HepG2 (cell line): ENCODE measurements at regions not wholly inside any gene's neighbourhood (a gene's known extent, or its start where the extent isn't known, plus 50 kb on each side); places are given as distances from the start of the nearest gene placed in this dataset.

Experiments used
- ATAC-seq: fragments of 200-7000 bp; cut with Tn5 transposase; 3 replicates; pipeline ENCODE4 v1.9.1; 2020; ENCODE audit warnings: mild to moderate bottlenecking, moderate library complexity
- BruUV-seq: library from RNA; stranded (reverse); fragments of 400-500 nt; replicated peaks from 2 replicates; lab custom pipeline; 2021; lab: Mats Ljungman, UMichigan
- CTCF ChIA-PET: fragments of 300-600 bp; formaldehyde crosslinking; extraction: SDS; loops from one replicate; lab custom pipeline; 2021; ENCODE audit warnings: low total read pairs, inconsistent platforms, low intra/inter-chr PET ratio; lab: Yijun Ruan, JAX
- POLR2A ChIA-PET: fragments of 350-600 bp; sonication (Branson Sonifier 250); formaldehyde crosslinking; loops from one replicate; lab custom pipeline; 2020; ENCODE audit warnings: antibody characterized with exemption, inconsistent platforms; lab: Yijun Ruan, JAX
- DNase-seq: peaks from one replicate; pipeline ENCODE4 v3.0.0-alpha.2; 2015; ENCODE audit warnings: low spot score
- FAIRE-seq: peaks from 3 replicates; lab custom pipeline; 2011; peaks lifted over from hg19 to GRCh38; lab: Jason Lieb, UNC
- H2AFZ ChIP-seq: one replicate; pipeline ENCODE4 v1.6.1; 2011; ENCODE audit warnings: low read length, inconsistent platforms
- H3K27ac ChIP-seq: fragments of 300-600 bp; 3 replicates; pipeline ENCODE4 v1.8.0; 2011; ENCODE audit warnings: mixed run types, mild to moderate bottlenecking, mixed read lengths, low read length, inconsistent platforms; ENCODE audit not compliant: insufficient read depth; ENCODE audit errors: extremely low read length
- H3K27me3 ChIP-seq, 2 experiments: fragments of 200-600 bp in 1 of 2; 2 replicates in 1 of 2; 3 replicates in 1 of 2; pipeline versions ENCODE4 v1.6.0 to v1.8.0; 2011; ENCODE audit warnings: low read length in 2 of 2, mild to moderate bottlenecking in 2 of 2, moderate library complexity in 2 of 2, inconsistent platforms in 1 of 2; ENCODE audit not compliant: insufficient read depth in 2 of 2, control insufficient read depth in 1 of 2
- H3K36me3 ChIP-seq, 2 experiments: fragments of 200-600 bp in 1 of 2; replicated peaks in 1 of 2; 2 replicates in 1 of 2; 3 replicates in 1 of 2; pipeline versions ENCODE4 v1.5.1 to v1.8.0; 2011; ENCODE audit warnings: low read length in 2 of 2, inconsistent platforms in 1 of 2; ENCODE audit not compliant: insufficient read depth in 2 of 2, control insufficient read depth in 1 of 2
- H3K4me1 ChIP-seq: 2 replicates; pipeline ENCODE4 v1.5.1; 2012; ENCODE audit warnings: low read length, inconsistent platforms; ENCODE audit not compliant: insufficient read depth
- H3K4me2 ChIP-seq: 2 replicates; pipeline ENCODE4 v1.6.0; 2011; ENCODE audit warnings: low read depth, low read length, inconsistent platforms
- H3K4me3 ChIP-seq, 3 experiments: fragments of 200-600 bp in 1 of 3; sonication (generic), shearing (Covaris generic) in 1 of 3; replicated peaks in 1 of 3; 2 replicates each; pipeline ENCODE4 v1.5.1; 2011 to 2016; ENCODE audit warnings: low read length in 3 of 3, inconsistent platforms in 2 of 3, low read depth in 2 of 3, mild to moderate bottlenecking in 2 of 3, control low read depth in 1 of 3, mixed read lengths in 1 of 3; ENCODE audit not compliant: insufficient read depth in 1 of 3
- H3K79me2 ChIP-seq: one replicate; pipeline ENCODE4 v1.6.1; 2011; ENCODE audit warnings: low read length, inconsistent platforms; ENCODE audit not compliant: insufficient read depth
- H3K9ac ChIP-seq: 2 replicates; pipeline ENCODE4 v1.6.0; 2011; ENCODE audit warnings: mild to moderate bottlenecking, low read depth, low read length, inconsistent platforms; ENCODE audit not compliant: insufficient read depth
- H3K9me3 ChIP-seq: 2 replicates; pipeline ENCODE4 v1.5.1; 2012; ENCODE audit warnings: mild to moderate bottlenecking, low read length
- H4K20me1 ChIP-seq: 2 replicates; pipeline ENCODE4 v1.6.0; 2011; ENCODE audit warnings: inconsistent platforms, mild to moderate bottlenecking, low read length, moderate library complexity; ENCODE audit not compliant: insufficient read depth
- GFI1 ChIP-seq: sonication (generic); formaldehyde crosslinking; IDR thresholded peaks from 2 replicates; pipeline ENCODE4 v1.5.0; 2020; ENCODE audit warnings: missing genetic modification reagents, mild to moderate bottlenecking, borderline replicate concordance
- RAD51 ChIP-seq: fragments of 450-650 bp; IDR thresholded peaks from 2 replicates; pipeline ENCODE4 v1.6.1; 2016; ENCODE audit warnings: borderline replicate concordance
- ZFP82 ChIP-seq: sonication (generic); formaldehyde crosslinking; IDR thresholded peaks from 2 replicates; pipeline ENCODE4 v1.5.1; 2020; ENCODE audit warnings: mild to moderate bottlenecking, missing genetic modification reagents, borderline replicate concordance
- ZNF333 ChIP-seq: sonication (generic); formaldehyde crosslinking; IDR thresholded peaks from 2 replicates; pipeline ENCODE4 v1.4.0; 2020; ENCODE audit warnings: mild to moderate bottlenecking, missing genetic modification reagents, borderline replicate concordance
- ZNF335 ChIP-seq: sonication (generic); formaldehyde crosslinking; IDR thresholded peaks from 2 replicates; pipeline ENCODE4 v1.4.0; 2020; ENCODE audit warnings: missing genetic modification reagents
- ZNF496 ChIP-seq: sonication (generic); formaldehyde crosslinking; IDR thresholded peaks from 2 replicates; pipeline ENCODE4 v1.8.1; 2023; ENCODE audit warnings: mild to moderate bottlenecking, moderate library complexity, missing genetic modification reagents; ENCODE audit not compliant: insufficient replicate concordance
- WGBS: methylation state at CpG from one replicate; pipeline ENCODE4 v1.1.6; 2017; ENCODE audit warnings: low lambda C conversion rate; 5-methylcytosine and 5-hydroxymethylcytosine counted together
- in situ Hi-C: cut with HindIII; loops from 2 replicates; pipeline ENCODE4 v1.10.0; 2017; ENCODE audit warnings: low pct_unique_long_range_greater_than_20kb; ENCODE audit not compliant: extremely low pct_ligation_motif_present
- intact Hi-C: fragments of 100-400 bp; cut with micrococcal nuclease; formaldehyde crosslinking; loops from one replicate; pipeline ENCODE4 v1.10.0; 2022; ENCODE audit not compliant: unreplicated experiment
- TF ChIP-seq, protein P1 (sequence below), 2 experiments: sonication (generic) in 1 of 2; formaldehyde crosslinking in 1 of 2; IDR thresholded peaks; 2 replicates each; pipeline versions ENCODE4 v1.5.1 to v1.6.1; 2011 to 2020; ENCODE audit warnings: borderline replicate concordance in 1 of 2, low read depth in 1 of 2, low read length in 1 of 2, mild to moderate bottlenecking in 1 of 2, missing genetic modification reagents in 1 of 2, moderate library complexity in 1 of 2
- TF ChIP-seq, protein P2 (sequence below): sonication (generic); formaldehyde crosslinking; conservative IDR thresholded peaks from 2 replicates; pipeline ENCODE4 v1.8.0; 2022; ENCODE audit warnings: low read depth, missing genetic modification reagents
- TF ChIP-seq, protein P3 (sequence below): sonication (generic); IDR thresholded peaks from 2 replicates; pipeline ENCODE4 v1.6.1; 2016; ENCODE audit warnings: low read depth, borderline replicate concordance
- TF ChIP-seq, protein P4 (sequence below): sonication (generic); formaldehyde crosslinking; IDR thresholded peaks from 2 replicates; pipeline ENCODE4 v1.8.1; 2022; ENCODE audit warnings: low read depth, mild to moderate bottlenecking, missing genetic modification reagents

DNA sequence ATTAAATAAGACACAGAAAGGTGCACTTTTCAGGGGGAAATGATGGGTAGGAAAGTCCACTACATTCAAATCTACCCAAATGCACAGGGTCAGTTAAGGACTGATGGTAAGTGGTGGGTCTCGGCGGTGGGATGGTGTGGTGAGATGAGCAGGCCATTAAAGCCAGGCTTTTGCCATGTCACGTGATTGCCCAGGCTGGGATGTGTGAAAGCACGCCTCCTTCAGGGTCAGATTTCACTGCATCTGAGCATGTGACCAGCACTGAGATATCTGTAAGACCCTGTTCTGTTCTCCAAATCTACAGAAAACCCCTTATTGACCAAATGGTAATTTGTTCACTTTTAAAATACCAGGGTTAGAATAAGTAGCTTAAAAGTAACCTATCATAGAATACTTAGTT, 301.5 kb downstream of the MEX3B start:
- no peak for FAIRE-seq
- in situ Hi-C loops: no loop called here
- 77% methylated on average over 2 of the region's 4 CpGs for WGBS
- TF ChIP-seq, protein P1, sequence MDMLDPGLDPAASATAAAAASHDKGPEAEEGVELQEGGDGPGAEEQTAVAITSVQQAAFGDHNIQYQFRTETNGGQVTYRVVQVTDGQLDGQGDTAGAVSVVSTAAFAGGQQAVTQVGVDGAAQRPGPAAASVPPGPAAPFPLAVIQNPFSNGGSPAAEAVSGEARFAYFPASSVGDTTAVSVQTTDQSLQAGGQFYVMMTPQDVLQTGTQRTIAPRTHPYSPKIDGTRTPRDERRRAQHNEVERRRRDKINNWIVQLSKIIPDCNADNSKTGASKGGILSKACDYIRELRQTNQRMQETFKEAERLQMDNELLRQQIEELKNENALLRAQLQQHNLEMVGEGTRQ (IDR thresholded peaks at IDR 0.05; ENCODE audit: low read depth, low read length): peak; percentile 40; the same call in 1 of the 2 replicates
- TF ChIP-seq, protein P1 (CRISPR knock-in tag; IDR thresholded peaks at IDR 0.05; ENCODE audit: borderline replicate concordance): no peak
- TF ChIP-seq RAD51: peak; percentile 72; the same call in 1 of the 2 replicates
- TF ChIP-seq, protein P2, sequence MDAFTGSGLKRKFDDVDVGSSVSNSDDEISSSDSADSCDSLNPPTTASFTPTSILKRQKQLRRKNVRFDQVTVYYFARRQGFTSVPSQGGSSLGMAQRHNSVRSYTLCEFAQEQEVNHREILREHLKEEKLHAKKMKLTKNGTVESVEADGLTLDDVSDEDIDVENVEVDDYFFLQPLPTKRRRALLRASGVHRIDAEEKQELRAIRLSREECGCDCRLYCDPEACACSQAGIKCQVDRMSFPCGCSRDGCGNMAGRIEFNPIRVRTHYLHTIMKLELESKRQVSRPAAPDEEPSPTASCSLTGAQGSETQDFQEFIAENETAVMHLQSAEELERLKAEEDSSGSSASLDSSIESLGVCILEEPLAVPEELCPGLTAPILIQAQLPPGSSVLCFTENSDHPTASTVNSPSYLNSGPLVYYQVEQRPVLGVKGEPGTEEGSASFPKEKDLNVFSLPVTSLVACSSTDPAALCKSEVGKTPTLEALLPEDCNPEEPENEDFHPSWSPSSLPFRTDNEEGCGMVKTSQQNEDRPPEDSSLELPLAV: no peak
- TF ChIP-seq ZNF335 (CRISPR knock-in tag): no peak
- no peaks in the 10 kb centered on the region for H3K79me2 ChIP-seq
- H3K4me1 ChIP-seq: no peaks in the 10 kb centered on the region
- BruUV-seq: no TSS peak
- no peaks in the 10 kb centered on the region for H3K9me3 ChIP-seq
- H2AFZ ChIP-seq: no peak overlapping the region
- no peak overlapping the region for H3K4me3 ChIP-seq
- H3K27me3 ChIP-seq: no peaks in the 10 kb centered on the region
- ATAC-seq: no peak
- no peak overlapping the region for H3K27ac ChIP-seq
- H4K20me1 ChIP-seq: no peaks in the 10 kb centered on the region
- POLR2A ChIA-PET: no interaction called here
- intact Hi-C loops: no loop called here
- no peak overlapping the region for H3K9ac ChIP-seq
- CTCF ChIA-PET: no interaction called here
- no peaks in the 10 kb centered on the region for H3K36me3 ChIP-seq
- H3K4me2 ChIP-seq: no peak overlapping the region
- no peak for DNase-seq

DNA sequence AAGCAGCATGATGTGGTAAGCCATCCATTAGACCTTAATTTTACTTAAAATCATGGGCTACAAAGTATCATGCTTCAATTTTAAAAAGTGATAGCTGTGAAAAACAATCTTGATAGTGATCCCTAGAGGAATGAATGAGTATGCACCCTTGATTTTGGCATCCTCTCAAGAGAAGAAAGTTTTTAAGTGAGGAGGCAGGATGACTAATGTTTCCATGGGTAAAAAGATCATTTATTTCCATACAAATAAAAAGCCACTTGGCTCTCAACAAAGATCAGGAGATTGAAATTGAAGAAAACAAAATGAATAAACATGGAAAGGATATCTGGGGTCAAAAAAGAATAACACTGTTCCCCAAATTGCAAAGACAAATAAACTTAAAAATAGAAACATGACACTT, 305.4 kb downstream of the MEX3B start:
- DNase-seq: no peak
- TF ChIP-seq GFI1 (CRISPR knock-in tag): no peak
- no peak for TF ChIP-seq ZNF333
- TF ChIP-seq, protein P3, sequence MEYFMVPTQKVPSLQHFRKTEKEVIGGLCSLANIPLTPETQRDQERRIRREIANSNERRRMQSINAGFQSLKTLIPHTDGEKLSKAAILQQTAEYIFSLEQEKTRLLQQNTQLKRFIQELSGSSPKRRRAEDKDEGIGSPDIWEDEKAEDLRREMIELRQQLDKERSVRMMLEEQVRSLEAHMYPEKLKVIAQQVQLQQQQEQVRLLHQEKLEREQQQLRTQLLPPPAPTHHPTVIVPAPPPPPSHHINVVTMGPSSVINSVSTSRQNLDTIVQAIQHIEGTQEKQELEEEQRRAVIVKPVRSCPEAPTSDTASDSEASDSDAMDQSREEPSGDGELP: no peak
- TF ChIP-seq ZFP82 (CRISPR knock-in tag): no peak
- no peak for TF ChIP-seq ZNF496 (CRISPR knock-in tag)
- TF ChIP-seq, protein P4, sequence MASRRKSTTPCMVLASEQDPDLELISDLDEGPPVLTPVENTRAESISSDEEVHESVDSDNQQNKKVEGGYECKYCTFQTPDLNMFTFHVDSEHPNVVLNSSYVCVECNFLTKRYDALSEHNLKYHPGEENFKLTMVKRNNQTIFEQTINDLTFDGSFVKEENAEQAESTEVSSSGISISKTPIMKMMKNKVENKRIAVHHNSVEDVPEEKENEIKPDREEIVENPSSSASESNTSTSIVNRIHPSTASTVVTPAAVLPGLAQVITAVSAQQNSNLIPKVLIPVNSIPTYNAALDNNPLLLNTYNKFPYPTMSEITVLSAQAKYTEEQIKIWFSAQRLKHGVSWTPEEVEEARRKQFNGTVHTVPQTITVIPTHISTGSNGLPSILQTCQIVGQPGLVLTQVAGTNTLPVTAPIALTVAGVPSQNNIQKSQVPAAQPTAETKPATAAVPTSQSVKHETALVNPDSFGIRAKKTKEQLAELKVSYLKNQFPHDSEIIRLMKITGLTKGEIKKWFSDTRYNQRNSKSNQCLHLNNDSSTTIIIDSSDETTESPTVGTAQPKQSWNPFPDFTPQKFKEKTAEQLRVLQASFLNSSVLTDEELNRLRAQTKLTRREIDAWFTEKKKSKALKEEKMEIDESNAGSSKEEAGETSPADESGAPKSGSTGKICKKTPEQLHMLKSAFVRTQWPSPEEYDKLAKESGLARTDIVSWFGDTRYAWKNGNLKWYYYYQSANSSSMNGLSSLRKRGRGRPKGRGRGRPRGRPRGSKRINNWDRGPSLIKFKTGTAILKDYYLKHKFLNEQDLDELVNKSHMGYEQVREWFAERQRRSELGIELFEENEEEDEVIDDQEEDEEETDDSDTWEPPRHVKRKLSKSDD (CRISPR knock-in tag): no peak
- H3K4me2 ChIP-seq: no peak overlapping the region
- ChIA-PET CTCF (no interaction called here), POLR2A (no interaction called here)
- intact Hi-C loops (no loop called here), in situ Hi-C loops (no loop called here)
- H3K9ac ChIP-seq: no peak overlapping the region
- H3K27me3 ChIP-seq: no peaks in the 10 kb centered on the region
- ATAC-seq: no peak
- H3K27ac ChIP-seq: no peak overlapping the region
- no peak for FAIRE-seq
- no peaks in the 10 kb centered on the region for H3K36me3 ChIP-seq
- no peak overlapping the region for H2AFZ ChIP-seq
- no peaks in the 10 kb centered on the region for H3K9me3 ChIP-seq
- H3K79me2 ChIP-seq: no peaks in the 10 kb centered on the region
- H3K4me1 ChIP-seq: no peaks in the 10 kb centered on the region
- H3K4me3 ChIP-seq: no peak overlapping the region
- no TSS peak for BruUV-seq
- H4K20me1 ChIP-seq: no peaks in the 10 kb centered on the region
